PFSK-1 (cell line): ENCODE measurements at regions not wholly inside any gene's neighbourhood (a gene's known extent, or its start where the extent isn't known, plus 50 kb on each side); places are given as distances from the start of the nearest gene placed in this dataset.

Experiments used
- FOXP2 ChIP-seq: optimal IDR thresholded peaks from 2 replicates; pipeline ENCODE3; 2011; ENCODE audit warnings: borderline replicate concordance, control low read depth, inconsistent platforms; ENCODE audit not compliant: insufficient read depth; ENCODE audit errors: extremely low read length, extremely low read depth
- POLR2AphosphoS5 ChIP-seq: IDR thresholded peaks from 2 replicates; pipeline ENCODE4 v1.6.1; 2012; ENCODE audit warnings: low read depth, mild to moderate bottlenecking, control low read depth, low read length, moderate library complexity
- REST ChIP-seq, 2 experiments: IDR thresholded peaks; 2 replicates each; pipeline versions ENCODE4 v1.6.1 to v1.8.0; 2011 to 2012; ENCODE audit warnings: low read depth in 2 of 2, low read length in 2 of 2, control low read depth in 1 of 2, inconsistent platforms in 1 of 2, mild to moderate bottlenecking in 1 of 2, moderate library complexity in 1 of 2; ENCODE audit not compliant: insufficient read depth in 1 of 2
- SIN3A ChIP-seq: IDR thresholded peaks from 2 replicates; pipeline ENCODE4 v1.6.1; 2012; ENCODE audit warnings: mild to moderate bottlenecking, low read length, moderate library complexity, borderline replicate concordance; ENCODE audit not compliant: insufficient read depth
- TAF1 ChIP-seq: IDR thresholded peaks from 2 replicates; pipeline ENCODE4 v1.6.1; 2012; ENCODE audit warnings: low read length, control low read depth, borderline replicate concordance; ENCODE audit not compliant: insufficient read depth

GRCh38 chr4:108333353-108333942 is 164.7 kb upstream of the LEF1 start:
- TF ChIP-seq SIN3A = no peak
- no peak for TF ChIP-seq REST (IDR thresholded peaks at IDR 0.05; ENCODE audit: insufficient read depth in 1 of 2, low read depth in 2 of 2, low read length in 2 of 2)
- TF ChIP-seq POLR2AphosphoS5 = no peak
- no peak for TF ChIP-seq TAF1
- no peak for TF ChIP-seq FOXP2
